A549 (cell line): ENCODE measurements at regions not wholly inside any gene's neighbourhood (a gene's known extent, or its start where the extent isn't known, plus 50 kb on each side); places are given as distances from the start of the nearest gene placed in this dataset.

Source experiments
- ATAC-seq, 2 experiments: fragments of 200-7000 bp in 1 of 2; fragments of >200 bp in 1 of 2; cut with Nextera tagmentation in 1 of 2; cut with Tn5 transposase in 1 of 2; 3 replicates each; pipeline versions ENCODE4 v1.8.0 to v1.9.1; 2018 to 2020; ENCODE audit warnings: mild to moderate bottlenecking in 1 of 2, moderate library complexity in 1 of 2
- CTCF ChIA-PET: fragments of 300-600 bp; sonication (Branson Sonifier 250); formaldehyde crosslinking; extraction: SDS; loops from one replicate; lab custom pipeline; 2021; ENCODE audit warnings: antibody characterized with exemption, inconsistent platforms; lab: Yijun Ruan, JAX
- POLR2A ChIA-PET: fragments of 350-600 bp; formaldehyde crosslinking; extraction: SDS; loops from one replicate; lab custom pipeline; 2021; ENCODE audit warnings: antibody characterized with exemption, inconsistent platforms; lab: Yijun Ruan, JAX
- DNase-seq, 2 experiments: peaks; one replicate each; pipeline versions ENCODE4 v3.0.0 to v3.0.0-alpha.2; 2011 to 2016; ENCODE audit warnings: low read depth in 1 of 2, low spot score in 1 of 2
- FAIRE-seq: peaks from 2 replicates; lab custom pipeline; 2011; peaks lifted over from hg19 to GRCh38; lab: Jason Lieb, UNC
- H3K27ac ChIP-seq, 2 experiments: fragments of >200 bp; sonication (Bioruptor Twin); formaldehyde crosslinking; 3 replicates each; pipeline ENCODE4 v1.5.1; 2016 to 2017
- H3K4me1 ChIP-seq: fragments of >200 bp; sonication (Bioruptor Twin); formaldehyde crosslinking; 3 replicates; pipeline ENCODE4 v1.6.1; 2016
- H3K4me2 ChIP-seq: fragments of >200 bp; sonication (Bioruptor Twin); formaldehyde crosslinking; 3 replicates; pipeline ENCODE4 v1.6.1; 2016
- H3K4me3 ChIP-seq: fragments of >200 bp; sonication (Bioruptor Twin); formaldehyde crosslinking; 3 replicates; pipeline ENCODE4 v1.5.1; 2016
- H3K9me3 ChIP-seq: fragments of >200 bp; sonication (Bioruptor Twin); formaldehyde crosslinking; 3 replicates; pipeline ENCODE4 v1.6.1; 2016
- BHLHE40 ChIP-seq: IDR thresholded peaks from 2 replicates; pipeline ENCODE4 v1.6.1; 2012; ENCODE audit warnings: low read depth, low read length, inconsistent platforms
- CBX8 ChIP-seq: fragments of 200-600 bp; sonication (generic); IDR thresholded peaks from 2 replicates; pipeline ENCODE4 v1.6.1; 2016
- CEBPB ChIP-seq, 2 experiments: fragments of >200 bp in 1 of 2; sonication (Bioruptor Twin) in 1 of 2; formaldehyde crosslinking in 1 of 2; IDR thresholded peaks; 2 replicates each; pipeline ENCODE4 v1.6.1; 2012 to 2016
- CHD4 ChIP-seq: fragments of 200-600 bp; sonication (generic); IDR thresholded peaks from 2 replicates; pipeline ENCODE4 v1.6.1; 2016; ENCODE audit warnings: antibody characterized with exemption, mild to moderate bottlenecking, borderline replicate concordance
- EHMT2 ChIP-seq: fragments of 200-600 bp; sonication (generic); IDR thresholded peaks from 2 replicates; pipeline ENCODE4 v1.6.1; 2016; ENCODE audit warnings: antibody characterized with exemption, low read depth, mild to moderate bottlenecking, moderate library complexity
- ESRRA ChIP-seq: fragments of 150-350 bp; IDR thresholded peaks from 2 replicates; pipeline ENCODE4 v1.6.1; 2014; ENCODE audit warnings: mild to moderate bottlenecking, low read length, borderline replicate concordance
- HDAC2 ChIP-seq: fragments of 200-600 bp; sonication (generic); IDR thresholded peaks from 2 replicates; pipeline ENCODE4 v1.6.1; 2016
- HEYL ChIP-seq: fragments of 250-450 bp; sonication (Bioruptor Pico); IDR thresholded peaks from 2 replicates; pipeline ENCODE4 v1.8.0; 2021; ENCODE audit warnings: mild to moderate bottlenecking, moderate library complexity
- JUNB ChIP-seq: fragments of >200 bp; sonication (Bioruptor Twin); formaldehyde crosslinking; IDR thresholded peaks from 2 replicates; pipeline ENCODE4 v1.6.1; 2016
- KDM1A ChIP-seq: fragments of 200-600 bp; sonication (generic); IDR thresholded peaks from 2 replicates; pipeline ENCODE4 v1.6.1; 2016; ENCODE audit warnings: low read depth, mild to moderate bottlenecking
- KDM5A ChIP-seq: fragments of 200-600 bp; sonication (generic); IDR thresholded peaks from 2 replicates; pipeline ENCODE4 v1.6.1; 2016; ENCODE audit warnings: antibody characterized with exemption, mild to moderate bottlenecking
- MAZ ChIP-seq: fragments of 150-350 bp; IDR thresholded peaks from 2 replicates; pipeline ENCODE4 v1.6.1; 2014; ENCODE audit warnings: antibody characterized with exemption, low read depth, low read length, borderline replicate concordance
- MYC ChIP-seq: IDR thresholded peaks from 2 replicates; pipeline ENCODE4 v1.6.1; 2012; ENCODE audit warnings: mild to moderate bottlenecking, inconsistent platforms, low read length, improper control_type of control experiment, borderline replicate concordance
- PHF8 ChIP-seq: fragments of 200-600 bp; sonication (generic); IDR thresholded peaks from 2 replicates; pipeline ENCODE4 v1.6.1; 2016; ENCODE audit warnings: low read depth, mild to moderate bottlenecking, antibody characterized with exemption, moderate library complexity, borderline replicate concordance
- POLR2A ChIP-seq: IDR thresholded peaks from 2 replicates; pipeline ENCODE4 v1.6.1; 2012; ENCODE audit warnings: mild to moderate bottlenecking, low read length
- POLR2AphosphoS2 ChIP-seq: conservative IDR thresholded peaks from 2 replicates; pipeline ENCODE4 v1.6.1; 2012; ENCODE audit warnings: low read length, improper control_type of control experiment, inconsistent platforms
- ZFP36 ChIP-seq: fragments of 450-650 bp; IDR thresholded peaks from 2 replicates; pipeline ENCODE4 v1.6.1; 2014; ENCODE audit warnings: borderline replicate concordance; ENCODE audit not compliant: partially characterized antibody
- WGBS: methylation state at CpG from one replicate; pipeline ENCODE4 v1.1.6; 2017; ENCODE audit errors: missing lambda C conversion rate; 5-methylcytosine and 5-hydroxymethylcytosine counted together
- TF ChIP-seq, protein P1 (sequence below): fragments of >200 bp; sonication (Bioruptor Twin); formaldehyde crosslinking; IDR thresholded peaks from 3 replicates; pipeline ENCODE4 v1.6.1; 2016
- TF ChIP-seq, protein P2 (sequence below): fragments of 250-450 bp; sonication (Bioruptor Pico); IDR thresholded peaks from 2 replicates; pipeline ENCODE4 v1.5.0; 2021; ENCODE audit warnings: mild to moderate bottlenecking, moderate library complexity, borderline replicate concordance
- TF ChIP-seq, protein P3 (sequence below): IDR thresholded peaks from 2 replicates; pipeline ENCODE4 v1.6.1; 2012; ENCODE audit warnings: low read depth, borderline replicate concordance
- TF ChIP-seq, protein P4 (sequence below): fragments of 250-450 bp; sonication (Bioruptor Pico); IDR thresholded peaks from 2 replicates; pipeline ENCODE4 v1.5.0; 2020; ENCODE audit warnings: low read depth, mild to moderate bottlenecking, moderate library complexity

DNA sequence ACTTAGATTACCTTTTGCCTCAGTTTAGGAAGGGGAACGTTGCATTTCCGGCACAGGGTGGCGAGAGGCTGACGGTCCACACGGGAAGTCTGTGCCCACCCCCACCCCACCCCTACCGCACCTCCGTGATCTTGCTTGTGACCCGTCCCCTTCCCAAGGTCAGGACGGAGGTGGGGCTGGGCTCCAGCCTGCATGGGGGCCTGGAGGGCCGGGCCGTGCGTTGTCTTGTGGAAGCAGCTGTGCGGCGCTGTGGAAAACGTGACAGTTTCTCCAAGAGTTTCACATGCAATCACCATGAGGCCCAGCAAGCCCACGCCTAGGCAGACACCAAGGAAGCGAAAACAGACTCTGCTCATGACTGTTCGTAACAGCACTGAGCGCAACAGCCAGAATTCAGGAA lies 76.8 kb upstream of the HDAC4 start:
- WGBS = 72% methylated on average over 18 of the region's 19 CpGs
- POLR2A ChIA-PET = no interaction called here
- no peak for DNase-seq
- H3K9me3 ChIP-seq = no peaks in the 10 kb centered on the region
- no peak overlapping the region for H3K27ac ChIP-seq
- ATAC-seq = no peak
- no peaks in the 10 kb centered on the region for H3K4me1 ChIP-seq
- no peak overlapping the region for H3K4me3 ChIP-seq
- FAIRE-seq = no peak
- CTCF ChIA-PET = interaction anchor here (0.7 kb wide), 1 partner anchor 333 kb away, joined by 3 read pairs; no protein-coding TSS in a partner anchor
- no peak overlapping the region for H3K4me2 ChIP-seq
- TF ChIP-seq ESRRA (no peak), EHMT2 (no peak), PHF8 (no peak), CHD4 (no peak), CBX8 (no peak), HEYL (no peak), MYC (no peak), POLR2A (no peak), ZFP36 (no peak), KDM5A (no peak), HDAC2 (no peak), MAZ (no peak), BHLHE40 (no peak), KDM1A (no peak), JUNB (no peak), POLR2AphosphoS2 (no peak)
- TF ChIP-seq, protein P1, sequence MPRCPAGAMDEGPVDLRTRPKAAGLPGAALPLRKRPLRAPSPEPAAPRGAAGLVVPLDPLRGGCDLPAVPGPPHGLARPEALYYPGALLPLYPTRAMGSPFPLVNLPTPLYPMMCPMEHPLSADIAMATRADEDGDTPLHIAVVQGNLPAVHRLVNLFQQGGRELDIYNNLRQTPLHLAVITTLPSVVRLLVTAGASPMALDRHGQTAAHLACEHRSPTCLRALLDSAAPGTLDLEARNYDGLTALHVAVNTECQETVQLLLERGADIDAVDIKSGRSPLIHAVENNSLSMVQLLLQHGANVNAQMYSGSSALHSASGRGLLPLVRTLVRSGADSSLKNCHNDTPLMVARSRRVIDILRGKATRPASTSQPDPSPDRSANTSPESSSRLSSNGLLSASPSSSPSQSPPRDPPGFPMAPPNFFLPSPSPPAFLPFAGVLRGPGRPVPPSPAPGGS = no peak
- TF ChIP-seq, protein P2, sequence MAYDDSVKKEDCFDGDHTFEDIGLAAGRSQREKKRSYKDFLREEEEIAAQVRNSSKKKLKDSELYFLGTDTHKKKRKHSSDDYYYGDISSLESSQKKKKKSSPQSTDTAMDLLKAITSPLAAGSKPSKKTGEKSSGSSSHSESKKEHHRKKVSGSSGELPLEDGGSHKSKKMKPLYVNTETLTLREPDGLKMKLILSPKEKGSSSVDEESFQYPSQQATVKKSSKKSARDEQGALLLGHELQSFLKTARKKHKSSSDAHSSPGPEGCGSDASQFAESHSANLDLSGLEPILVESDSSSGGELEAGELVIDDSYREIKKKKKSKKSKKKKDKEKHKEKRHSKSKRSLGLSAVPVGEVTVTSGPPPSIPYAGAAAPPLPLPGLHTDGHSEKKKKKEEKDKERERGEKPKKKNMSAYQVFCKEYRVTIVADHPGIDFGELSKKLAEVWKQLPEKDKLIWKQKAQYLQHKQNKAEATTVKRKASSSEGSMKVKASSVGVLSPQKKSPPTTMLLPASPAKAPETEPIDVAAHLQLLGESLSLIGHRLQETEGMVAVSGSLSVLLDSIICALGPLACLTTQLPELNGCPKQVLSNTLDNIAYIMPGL = no peak
- TF ChIP-seq, protein P3, sequence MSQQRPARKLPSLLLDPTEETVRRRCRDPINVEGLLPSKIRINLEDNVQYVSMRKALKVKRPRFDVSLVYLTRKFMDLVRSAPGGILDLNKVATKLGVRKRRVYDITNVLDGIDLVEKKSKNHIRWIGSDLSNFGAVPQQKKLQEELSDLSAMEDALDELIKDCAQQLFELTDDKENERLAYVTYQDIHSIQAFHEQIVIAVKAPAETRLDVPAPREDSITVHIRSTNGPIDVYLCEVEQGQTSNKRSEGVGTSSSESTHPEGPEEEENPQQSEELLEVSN = no peak
- TF ChIP-seq, protein P4, sequence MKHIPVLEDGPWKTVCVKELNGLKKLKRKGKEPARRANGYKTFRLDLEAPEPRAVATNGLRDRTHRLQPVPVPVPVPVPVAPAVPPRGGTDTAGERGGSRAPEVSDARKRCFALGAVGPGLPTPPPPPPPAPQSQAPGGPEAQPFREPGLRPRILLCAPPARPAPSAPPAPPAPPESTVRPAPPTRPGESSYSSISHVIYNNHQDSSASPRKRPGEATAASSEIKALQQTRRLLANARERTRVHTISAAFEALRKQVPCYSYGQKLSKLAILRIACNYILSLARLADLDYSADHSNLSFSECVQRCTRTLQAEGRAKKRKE (CRISPR knock-in tag) = no peak

DNA sequence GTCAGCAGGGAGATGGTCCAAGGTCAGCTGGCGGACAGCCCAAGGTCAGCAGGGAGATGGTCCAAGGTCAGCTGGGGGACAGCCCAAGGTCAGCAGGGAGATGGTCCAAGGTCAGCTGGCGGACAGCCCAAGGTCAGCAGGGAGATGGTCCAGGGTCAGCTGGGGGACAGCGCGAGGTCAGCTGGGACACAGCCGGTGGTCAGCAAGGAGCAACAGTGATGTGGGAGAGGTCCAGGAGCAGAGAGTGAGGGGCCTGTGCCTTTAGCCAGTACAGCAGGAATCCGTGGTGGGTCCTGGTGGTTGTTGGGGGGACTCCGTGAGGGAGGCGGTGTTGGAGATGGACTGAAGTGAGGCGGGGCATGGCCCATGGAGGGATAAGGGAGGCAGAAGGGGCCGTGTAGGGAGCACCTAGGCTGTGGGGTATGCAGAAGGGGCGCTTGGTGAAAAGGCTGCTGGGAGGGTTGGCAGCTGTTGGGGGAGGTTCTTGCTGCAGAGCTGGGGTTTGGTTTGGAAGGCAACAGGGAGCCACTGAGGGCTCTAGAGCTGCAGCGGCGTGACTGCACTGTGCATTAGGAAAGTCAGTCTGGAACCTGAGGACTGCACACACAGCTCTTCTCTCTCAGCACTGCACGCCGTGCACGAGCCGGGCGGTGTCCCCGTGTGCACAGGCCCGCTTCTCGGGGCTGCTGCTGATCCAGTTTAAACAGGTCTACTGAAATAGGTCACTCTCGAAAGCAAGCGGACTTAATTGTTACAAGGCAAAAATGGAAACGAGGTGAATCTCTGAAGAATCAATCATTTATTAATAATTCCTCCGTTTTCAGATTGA lies 76.2 kb upstream of the HDAC4 start:
- no peak for FAIRE-seq
- CTCF ChIA-PET = no interaction called here
- POLR2A ChIA-PET = no interaction called here
- WGBS = 64% methylated on average over 23 of the region's 25 CpGs
- no peak for TF ChIP-seq CEBPB (IDR thresholded peaks at IDR 0.05)
- TF ChIP-seq ESRRA = peak; percentile 77; the same call in 1 of the 2 replicates
- H3K9me3 ChIP-seq = no peaks in the 10 kb centered on the region
- H3K4me2 ChIP-seq = no peak overlapping the region
- no peak for DNase-seq
- no peaks in the 10 kb centered on the region for H3K4me1 ChIP-seq
- no peak overlapping the region for H3K27ac ChIP-seq
- ATAC-seq = no peak
- H3K4me3 ChIP-seq = no peak overlapping the region
